ENCODE measurements at regions not wholly inside any gene's neighbourhood (a gene's known extent, or its start where the extent isn't known, plus 50 kb on each side); places are given as distances from the start of the nearest gene placed in this dataset.

DNA sequence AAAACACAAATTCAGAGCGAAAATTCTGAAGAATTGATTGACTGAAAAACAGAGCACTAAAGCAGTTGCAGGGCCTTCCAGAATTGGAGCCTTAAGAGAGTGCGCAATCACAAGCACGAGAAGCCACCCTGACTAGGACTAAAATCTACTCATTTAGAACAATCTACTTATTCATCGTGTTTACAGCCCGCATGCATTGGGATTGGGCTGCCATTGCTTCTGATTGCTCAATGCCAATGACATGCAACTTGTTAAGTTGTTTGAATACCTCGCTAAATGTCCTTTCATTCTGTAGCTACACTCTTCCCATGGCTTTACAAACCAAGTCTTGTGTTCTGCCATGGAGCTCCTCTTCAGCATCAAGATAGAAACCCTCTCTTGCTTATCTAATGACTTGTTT, 425.9 kb upstream of the POM121L12 start:
- H2BK20ac ChIP-seq (ENCODE audit: low read length), result 0 out of 2 replicates have a peak overlapping the region, but pooled peaks have one; percentile 34
- H3K79me2 ChIP-seq (ENCODE audit: control insufficient read depth in 1 of 2, insufficient read depth in 2 of 2, low read length in 2 of 2), result no peaks in the 10 kb centered on the region
- no peak overlapping the region for H2BK12ac ChIP-seq (ENCODE audit: low read depth, low read length)
- H3K14ac ChIP-seq (ENCODE audit: insufficient read length), result no peak overlapping the region
- no peak overlapping the region for H3K4me3 ChIP-seq (ENCODE audit: extremely low read depth in 1 of 4, insufficient read depth in 2 of 4, low read depth in 3 of 4, low read length in 4 of 4)
- no peaks in the 10 kb centered on the region for H3K27me3 ChIP-seq (replicated peaks in 1 of 4; ENCODE audit: control insufficient read depth in 3 of 4, extremely low read depth in 1 of 4, insufficient read depth in 3 of 4, low read length in 3 of 4)
- peaks cover 0 to 4% of the 10 kb centered on the region in 2 experiments; a peak in 1 of 4 replicates for H3K9me3 ChIP-seq (ENCODE audit: insufficient read depth in 2 of 2, low read depth in 1 of 2, low read length in 1 of 2)
- H4K5ac ChIP-seq (ENCODE audit: insufficient read length, low read depth, low read length), result no peak overlapping the region
- no peaks in the 10 kb centered on the region for H3K79me1 ChIP-seq (ENCODE audit: low read depth, low read length)
- H3K36me3 ChIP-seq (ENCODE audit: control insufficient read depth in 2 of 4, insufficient read depth in 4 of 4, low read length in 3 of 4), result no peaks in the 10 kb centered on the region
- no peak overlapping the region for H4K8ac ChIP-seq (ENCODE audit: extremely low read depth, insufficient read depth, low read length)
- 0 out of 2 replicates have a peak overlapping the region, but pooled peaks have one; percentile 19 for H2AFZ ChIP-seq (ENCODE audit: low read length)
- no peaks in the 10 kb centered on the region for H3K23me2 ChIP-seq (ENCODE audit: low read depth, low read length)
- FAIRE-seq (no peak), DNase-seq (ENCODE audit: low read depth in 1 of 2, low spot score in 2 of 2) (no peak)
- no peak overlapping the region for H3K27ac ChIP-seq (ENCODE audit: low read depth, low read length)
- ChIA-PET POLR2A (ENCODE audit: partially characterized antibody) (no interaction called here), CTCF (ENCODE audit: partially characterized antibody) (interaction anchor here (0.7 kb wide), 1 partner anchor 594 kb away, joined by 3 read pairs; no protein-coding TSS in a partner anchor)
- no peak overlapping the region for H3K4me2 ChIP-seq (ENCODE audit: insufficient read depth in 1 of 2, low read depth in 2 of 2, low read length in 2 of 2)
- H3K4me1 ChIP-seq (replicated peaks in 1 of 4; ENCODE audit: control insufficient read depth in 3 of 4, insufficient read depth in 4 of 4, low read length in 3 of 4), result no peaks in the 10 kb centered on the region
- TF ChIP-seq JUND (IDR thresholded peaks at IDR 0.05; ENCODE audit: low read length), result no peak
- TF ChIP-seq CHD1 (IDR thresholded peaks at IDR 0.05; ENCODE audit: low read depth, low read length), result no peak
- TF ChIP-seq SIN3A (conservative IDR thresholded peaks at IDR 0.05 in 1 of 2, IDR thresholded peaks at IDR 0.05 in 1 of 2; ENCODE audit: low read depth in 1 of 2, low read length in 2 of 2), result no peak
- no peak overlapping the region for H2BK15ac ChIP-seq (ENCODE audit: low read length)
- WGBS, 2 experiments (ENCODE audit: extremely low coverage in 1 of 2, insufficient coverage in 1 of 2, insufficient read length in 1 of 2, insufficient replicate concordance in 2 of 2, low coverage in 1 of 2, low lambda C conversion rate in 2 of 2, missing lambda C conversion rate in 1 of 2), result 93% methylated on average over 6 of the region's 6 CpGs; no CpG with 5 or more reads in 1 of the 2 experiments
- no peak overlapping the region for H3K9ac ChIP-seq (replicated peaks in 1 of 4; ENCODE audit: extremely low read depth in 1 of 4, low read depth in 3 of 4, low read length in 3 of 4)
- no peak overlapping the region for H2BK5ac ChIP-seq (ENCODE audit: low read depth, low read length)
- no peak overlapping the region for H3K23ac ChIP-seq (ENCODE audit: insufficient read length)
- no peak overlapping the region for H3K56ac ChIP-seq (replicated peaks; ENCODE audit: insufficient read length, low read depth, low read length)
- no peak overlapping the region for H2BK120ac ChIP-seq (replicated peaks; ENCODE audit: low read depth, low read length)
- peak overlapping the region; percentile 56 for H4K91ac ChIP-seq (replicated peaks; ENCODE audit: insufficient read length, low read length)
- H4K20me1 ChIP-seq (replicated peaks in 1 of 2; ENCODE audit: control insufficient read depth in 1 of 2, insufficient read depth in 2 of 2, low read length in 2 of 2), result no peaks in the 10 kb centered on the region
- H2AK5ac ChIP-seq (ENCODE audit: low read depth, low read length), result no peak overlapping the region
- H3K4ac ChIP-seq (replicated peaks; ENCODE audit: insufficient read length, low read depth, low read length), result no peak overlapping the region
- no peak overlapping the region for H3K18ac ChIP-seq (ENCODE audit: extremely low read depth, low read length)

All from H1 (cell line).